ENCODE measurements at regions not wholly inside any gene's neighbourhood (a gene's known extent, or its start where the extent isn't known, plus 50 kb on each side); places are given as distances from the start of the nearest gene placed in this dataset.

GRCh38 chr7:156140447-156140846 is 328.2 kb upstream of the SHH start:
- Histone ChIP-seq H4K20me1 (ENCODE audit: insufficient read depth, low read length) (no peaks in the 10 kb centered on the region), H3K4me1 (ENCODE audit: insufficient read depth, low read length) (no peaks in the 10 kb centered on the region), H3K36me3 (ENCODE audit: insufficient read depth, low read length) (no peaks in the 10 kb centered on the region), H3K9me3 (ENCODE audit: insufficient read depth, low read depth, low read length) (no peaks in the 10 kb centered on the region), H3K79me2 (ENCODE audit: insufficient read depth, low read length) (no peaks in the 10 kb centered on the region), H3K27ac (ENCODE audit: low read depth, low read length) (no peak overlapping the region), H3K4me3 (ENCODE audit: insufficient read depth, low read depth, low read length) (no peak overlapping the region), H3K4me2 (ENCODE audit: low read length) (no peak overlapping the region), H2AFZ (ENCODE audit: low read depth, low read length) (no peak overlapping the region), H3K9ac (ENCODE audit: low read length) (no peak overlapping the region), H3K27me3 (ENCODE audit: insufficient read depth, low read length) (no peaks in the 10 kb centered on the region)
- Mint-ChIP-seq H3K4me1 (ENCODE audit: low read depth, unreplicated experiment) (no peaks in the 10 kb centered on the region), H3K4me3 (ENCODE audit: unreplicated experiment) (no peak overlapping the region), H3K9me3 (ENCODE audit: unreplicated experiment) (peaks cover 7% of the 10 kb centered on the region), H3K36me3 (ENCODE audit: low read depth, unreplicated experiment) (no peaks in the 10 kb centered on the region), H3K27me3 (ENCODE audit: low read depth, unreplicated experiment) (peaks cover 57% of the 10 kb centered on the region), H3K27ac (ENCODE audit: unreplicated experiment) (no peak overlapping the region)
- no peak for TF ChIP-seq CTCF (IDR thresholded peaks at IDR 0.05; ENCODE audit: insufficient read depth, low read depth, low read length)
- TF ChIP-seq EZH2 (IDR thresholded peaks at IDR 0.05; ENCODE audit: insufficient read depth, low read length): no peak
- FAIRE-seq (no peak), DNase-seq (ENCODE audit: low read depth) (no peak)

GRCh38 chr7:156139633-156140032 is 327.4 kb upstream of the SHH start:
- H3K27me3 Mint-ChIP-seq (ENCODE audit: low read depth, unreplicated experiment): peaks cover 51% of the 10 kb centered on the region
- H3K9me3 Mint-ChIP-seq (ENCODE audit: unreplicated experiment): peaks cover 7% of the 10 kb centered on the region
- no peaks in the 10 kb centered on the region for H3K36me3 Mint-ChIP-seq (ENCODE audit: low read depth, unreplicated experiment)
- Histone ChIP-seq H3K4me3 (ENCODE audit: insufficient read depth, low read depth, low read length) (no peak overlapping the region), H3K79me2 (ENCODE audit: insufficient read depth, low read length) (no peaks in the 10 kb centered on the region), H3K36me3 (ENCODE audit: insufficient read depth, low read length) (no peaks in the 10 kb centered on the region), H4K20me1 (ENCODE audit: insufficient read depth, low read length) (no peaks in the 10 kb centered on the region), H3K9ac (ENCODE audit: low read length) (no peak overlapping the region), H3K27me3 (ENCODE audit: insufficient read depth, low read length) (no peaks in the 10 kb centered on the region), H3K9me3 (ENCODE audit: insufficient read depth, low read depth, low read length) (no peaks in the 10 kb centered on the region), H3K4me2 (ENCODE audit: low read length) (no peak overlapping the region), H3K27ac (ENCODE audit: low read depth, low read length) (no peak overlapping the region), H2AFZ (ENCODE audit: low read depth, low read length) (no peak overlapping the region), H3K4me1 (ENCODE audit: insufficient read depth, low read length) (no peaks in the 10 kb centered on the region)
- no peak for TF ChIP-seq EZH2 (IDR thresholded peaks at IDR 0.05; ENCODE audit: insufficient read depth, low read length)
- no peak for TF ChIP-seq CTCF (IDR thresholded peaks at IDR 0.05; ENCODE audit: insufficient read depth, low read depth, low read length)
- H3K4me1 Mint-ChIP-seq (ENCODE audit: low read depth, unreplicated experiment): no peaks in the 10 kb centered on the region
- DNase-seq (ENCODE audit: low read depth): no peak
- no peak overlapping the region for H3K27ac Mint-ChIP-seq (ENCODE audit: unreplicated experiment)
- FAIRE-seq: no peak
- H3K4me3 Mint-ChIP-seq (ENCODE audit: unreplicated experiment): no peak overlapping the region

- Histone ChIP-seq H3K36me3 (ENCODE audit: insufficient read depth, low read length) (no peaks in the 10 kb centered on the region), H4K20me1 (ENCODE audit: insufficient read depth, low read length) (no peaks in the 10 kb centered on the region), H3K27ac (ENCODE audit: low read depth, low read length) (no peak overlapping the region), H3K79me2 (ENCODE audit: insufficient read depth, low read length) (no peaks in the 10 kb centered on the region), H2AFZ (ENCODE audit: low read depth, low read length) (no peak overlapping the region), H3K9ac (ENCODE audit: low read length) (no peak overlapping the region), H3K4me2 (ENCODE audit: low read length) (no peak overlapping the region), H3K27me3 (ENCODE audit: insufficient read depth, low read length) (no peaks in the 10 kb centered on the region), H3K4me1 (ENCODE audit: insufficient read depth, low read length) (no peaks in the 10 kb centered on the region), H3K4me3 (ENCODE audit: insufficient read depth, low read depth, low read length) (no peak overlapping the region), H3K9me3 (ENCODE audit: insufficient read depth, low read depth, low read length) (no peaks in the 10 kb centered on the region)
- peaks cover 46% of the 10 kb centered on the region for H3K27me3 Mint-ChIP-seq (ENCODE audit: low read depth, unreplicated experiment)
- FAIRE-seq: no peak
- no peak overlapping the region for H3K27ac Mint-ChIP-seq (ENCODE audit: unreplicated experiment)
- H3K4me3 Mint-ChIP-seq (ENCODE audit: unreplicated experiment): no peak overlapping the region
- H3K4me1 Mint-ChIP-seq (ENCODE audit: low read depth, unreplicated experiment): no peaks in the 10 kb centered on the region
- DNase-seq (ENCODE audit: low read depth): no peak
- no peaks in the 10 kb centered on the region for H3K36me3 Mint-ChIP-seq (ENCODE audit: low read depth, unreplicated experiment)
- TF ChIP-seq CTCF (IDR thresholded peaks at IDR 0.05; ENCODE audit: insufficient read depth, low read depth, low read length) (no peak), EZH2 (IDR thresholded peaks at IDR 0.05; ENCODE audit: insufficient read depth, low read length) (no peak)
- H3K9me3 Mint-ChIP-seq (ENCODE audit: unreplicated experiment): peaks cover 7% of the 10 kb centered on the region
Measured at GRCh38 chr7:156139112-156139511, 326.8 kb upstream of the SHH start.
